Keratinocyte (primary cell): ENCODE measurements at regions not wholly inside any gene's neighbourhood (a gene's known extent, or its start where the extent isn't known, plus 50 kb on each side); places are given as distances from the start of the nearest gene placed in this dataset.

Source experiments
- DNase-seq: peaks from one replicate; pipeline ENCODE4 v3.0.0-alpha.2; 2011; ENCODE audit warnings: low read depth, missing footprints, low spot score
- FAIRE-seq: peaks from 2 replicates; lab custom pipeline; 2011; peaks lifted over from hg19 to GRCh38; lab: Jason Lieb, UNC
- H2AFZ ChIP-seq: 2 replicates; pipeline ENCODE4 v1.6.0; 2012; ENCODE audit warnings: low read length, control low read depth, inconsistent platforms; ENCODE audit not compliant: control insufficient read depth
- H3K27ac ChIP-seq: 2 replicates; pipeline ENCODE4 v1.5.1; 2011; ENCODE audit warnings: low read length; ENCODE audit not compliant: control insufficient read depth, insufficient read depth
- H3K27me3 ChIP-seq: 3 replicates; pipeline ENCODE4 v1.6.0; 2011; ENCODE audit warnings: low read length; ENCODE audit not compliant: control insufficient read depth, insufficient read depth; ENCODE audit errors: extremely low read depth
- H3K36me3 ChIP-seq, 2 experiments: 2 replicates in 1 of 2; 3 replicates in 1 of 2; pipeline ENCODE4 v1.5.1; 2011; ENCODE audit warnings: low read length in 2 of 2, mild to moderate bottlenecking in 1 of 2; ENCODE audit not compliant: control insufficient read depth in 2 of 2, insufficient read depth in 2 of 2; ENCODE audit errors: extremely low read depth in 1 of 2
- H3K4me1 ChIP-seq: 3 replicates; pipeline ENCODE4 v1.5.1; 2011; ENCODE audit warnings: low read length; ENCODE audit not compliant: control insufficient read depth, insufficient read depth; ENCODE audit errors: extremely low read depth
- H3K4me2 ChIP-seq: 3 replicates; pipeline ENCODE4 v1.6.0; 2011; ENCODE audit warnings: low read depth, low read length; ENCODE audit not compliant: control insufficient read depth, insufficient read depth; ENCODE audit errors: extremely low read depth
- H3K4me3 ChIP-seq, 3 experiments: fragments of 200-600 bp in 1 of 3; sonication (generic) in 1 of 3; 2 replicates in 2 of 3; 3 replicates in 1 of 3; pipeline ENCODE4 v1.5.1; 2011 to 2016; ENCODE audit warnings: low read length in 3 of 3, mild to moderate bottlenecking in 3 of 3, control low read depth in 2 of 3, inconsistent platforms in 1 of 3, low read depth in 1 of 3, mixed read lengths in 1 of 3, mixed run types in 1 of 3, moderate library complexity in 1 of 3; ENCODE audit not compliant: control insufficient read depth in 2 of 3, insufficient read depth in 2 of 3; ENCODE audit errors: extremely low read depth in 1 of 3
- H3K79me2 ChIP-seq: 2 replicates; pipeline ENCODE4 v1.6.0; 2012; ENCODE audit warnings: low read length; ENCODE audit not compliant: control insufficient read depth, insufficient read depth
- H3K9ac ChIP-seq: 3 replicates; pipeline ENCODE4 v1.6.0; 2011; ENCODE audit warnings: low read length; ENCODE audit not compliant: control insufficient read depth, insufficient read depth; ENCODE audit errors: extremely low read depth
- H3K9me1 ChIP-seq: 3 replicates; pipeline ENCODE4 v1.6.0; 2011; ENCODE audit warnings: low read length; ENCODE audit not compliant: control insufficient read depth, insufficient read depth; ENCODE audit errors: extremely low read depth
- H3K9me3 ChIP-seq: 2 replicates; pipeline ENCODE4 v1.5.1; 2012; ENCODE audit warnings: low read depth, low read length; ENCODE audit not compliant: control insufficient read depth
- H4K20me1 ChIP-seq: 3 replicates; pipeline ENCODE4 v1.6.0; 2011; ENCODE audit warnings: low read length; ENCODE audit not compliant: control insufficient read depth, insufficient read depth; ENCODE audit errors: extremely low read depth
- CTCF ChIP-seq, 3 experiments: IDR thresholded peaks in 1 of 3; conservative IDR thresholded peaks in 1 of 3; optimal IDR thresholded peaks in 1 of 3; 2 replicates in 2 of 3; 3 replicates in 1 of 3; pipeline versions ENCODE3 to v1.5.1; 2011; ENCODE audit warnings: low read length in 3 of 3, mild to moderate bottlenecking in 3 of 3, moderate library complexity in 2 of 3, control low read depth in 1 of 3, inconsistent platforms in 1 of 3; ENCODE audit not compliant: insufficient read depth in 2 of 3; ENCODE audit errors: extremely low read depth in 1 of 3
- EZH2 ChIP-seq: IDR thresholded peaks from one replicate; pipeline ENCODE4 v1.6.1; 2012; ENCODE audit warnings: inconsistent platforms, mild to moderate bottlenecking, low read length, moderate library complexity
- dilution Hi-C: fragments of 300-500 bp; cut with MboI; formaldehyde crosslinking; loops from one replicate; pipeline ENCODE4 v1.7.0; 2020; ENCODE audit warnings: low sequenced_read_pairs; ENCODE audit not compliant: extremely low pct_ligation_motif_present

GRCh38 chr2:830419-831224 lies 120.0 kb upstream of the SNTG2 start:
- no peak for FAIRE-seq
- no peaks in the 10 kb centered on the region for H4K20me1 ChIP-seq
- no peak overlapping the region for H3K27ac ChIP-seq
- no peaks in the 10 kb centered on the region for H3K9me1 ChIP-seq
- TF ChIP-seq CTCF (optimal IDR thresholded peaks at IDR 0.05 in 1 of 3, IDR thresholded peaks at IDR 0.05 in 1 of 3, conservative IDR thresholded peaks at IDR 0.05 in 1 of 3; ENCODE audit: extremely low read depth in 1 of 3, insufficient read depth in 2 of 3, low read length in 3 of 3), result no peak
- no peak for TF ChIP-seq EZH2
- H3K9me3 ChIP-seq, result no peaks in the 10 kb centered on the region
- dilution Hi-C loops, result no loop called here
- H3K4me3 ChIP-seq, result no peak overlapping the region
- H3K4me1 ChIP-seq, result no peaks in the 10 kb centered on the region
- no peak overlapping the region for H3K4me2 ChIP-seq
- H3K9ac ChIP-seq, result no peak overlapping the region
- H3K27me3 ChIP-seq, result no peaks in the 10 kb centered on the region
- H3K79me2 ChIP-seq, result no peaks in the 10 kb centered on the region
- DNase-seq, result no peak
- H2AFZ ChIP-seq, result no peak overlapping the region
- no peaks in the 10 kb centered on the region for H3K36me3 ChIP-seq

GRCh38 chr2:829047-829446 lies 121.6 kb upstream of the SNTG2 start:
- no peak overlapping the region for H3K27ac ChIP-seq
- H3K4me1 ChIP-seq, result no peaks in the 10 kb centered on the region
- TF ChIP-seq EZH2 (no peak), CTCF (optimal IDR thresholded peaks at IDR 0.05 in 1 of 3, IDR thresholded peaks at IDR 0.05 in 1 of 3, conservative IDR thresholded peaks at IDR 0.05 in 1 of 3; ENCODE audit: extremely low read depth in 1 of 3, insufficient read depth in 2 of 3, low read length in 3 of 3) (no peak)
- H3K4me3 ChIP-seq, result no peak overlapping the region
- FAIRE-seq (no peak), DNase-seq (no peak)
- H3K79me2 ChIP-seq, result no peaks in the 10 kb centered on the region
- H4K20me1 ChIP-seq, result no peaks in the 10 kb centered on the region
- no peaks in the 10 kb centered on the region for H3K9me3 ChIP-seq
- no peak overlapping the region for H3K9ac ChIP-seq
- dilution Hi-C loops, result no loop called here
- H3K27me3 ChIP-seq, result no peaks in the 10 kb centered on the region
- H3K4me2 ChIP-seq, result no peak overlapping the region
- H3K36me3 ChIP-seq, result no peaks in the 10 kb centered on the region
- no peak overlapping the region for H2AFZ ChIP-seq
- no peaks in the 10 kb centered on the region for H3K9me1 ChIP-seq
